Nephron progenitor cell (in vitro differentiated cells): ENCODE measurements at regions not wholly inside any gene's neighbourhood (a gene's known extent, or its start where the extent isn't known, plus 50 kb on each side); places are given as distances from the start of the nearest gene placed in this dataset.
A peak's percentile ranks its signal among the peaks of the same experiment; 100 is the strongest.
"Not testable (repeated sequence)": the region's sequence is repeated elsewhere in the genome, so short reads cannot be mapped to it uniquely, and the experiment has no call there.

Source experiments
- DNase-seq: peaks from one replicate; pipeline ENCODE4 v3.0.0; 2021
- H3K27ac Mint-ChIP-seq: 2 replicates; pipeline ENCODE4 v1.8.0; 2021; ENCODE audit warnings: mild to moderate bottlenecking, moderate library complexity, mixed read lengths
- H3K27me3 Mint-ChIP-seq: 2 replicates; pipeline ENCODE4 v1.8.0; 2021; ENCODE audit warnings: mild to moderate bottlenecking, low read depth, mixed read lengths; ENCODE audit not compliant: poor library complexity
- H3K36me3 Mint-ChIP-seq: 2 replicates; pipeline ENCODE4 v1.8.0; 2021; ENCODE audit warnings: low read depth, mixed read lengths
- H3K4me1 Mint-ChIP-seq: 2 replicates; pipeline ENCODE4 v1.8.0; 2021; ENCODE audit warnings: mixed read lengths
- H3K4me3 Mint-ChIP-seq: 2 replicates; pipeline ENCODE4 v1.8.0; 2021; ENCODE audit warnings: mild to moderate bottlenecking, moderate library complexity, mixed read lengths
- H3K9me3 Mint-ChIP-seq: 2 replicates; pipeline ENCODE4 v1.8.0; 2021; ENCODE audit warnings: mild to moderate bottlenecking, moderate library complexity, mixed read lengths
- CTCF ChIP-seq: fragments of 200-600 bp; sonication (generic); IDR thresholded peaks from 2 replicates; pipeline ENCODE4 v1.5.0; 2021; ENCODE audit warnings: antibody characterized with exemption

- peaks cover 2% of the 10 kb centered on the region for H3K9me3 Mint-ChIP-seq
- TF ChIP-seq CTCF: peak; percentile 88
- no peaks in the 10 kb centered on the region for H3K4me1 Mint-ChIP-seq
- H3K36me3 Mint-ChIP-seq: no peaks in the 10 kb centered on the region
- peaks cover 10% of the 10 kb centered on the region for H3K27me3 Mint-ChIP-seq
- H3K4me3 Mint-ChIP-seq: no peak overlapping the region
- peak; percentile 85 for DNase-seq
- H3K27ac Mint-ChIP-seq: no peak overlapping the region
These were observed 86.0 kb upstream of the SLC30A5 start for GRCh38 chr5:69007726-69008368.

- no peak for TF ChIP-seq CTCF
- DNase-seq: no peak
- no peaks in the 10 kb centered on the region for H3K4me1 Mint-ChIP-seq
- no peak overlapping the region for H3K4me3 Mint-ChIP-seq
- no peaks in the 10 kb centered on the region for H3K9me3 Mint-ChIP-seq
- peaks cover 7% of the 10 kb centered on the region for H3K27me3 Mint-ChIP-seq
- no peak overlapping the region for H3K27ac Mint-ChIP-seq
- no peaks in the 10 kb centered on the region for H3K36me3 Mint-ChIP-seq
These were observed 83.3 kb upstream of the SLC30A5 start for GRCh38 chr5:69010476-69010875.

GRCh38 chr5:69011910-69012309 lies 81.9 kb upstream of the SLC30A5 start:
- no peaks in the 10 kb centered on the region for H3K4me1 Mint-ChIP-seq
- DNase-seq: no peak
- H3K36me3 Mint-ChIP-seq: no peaks in the 10 kb centered on the region
- H3K4me3 Mint-ChIP-seq: no peak overlapping the region
- peaks cover 7% of the 10 kb centered on the region for H3K27me3 Mint-ChIP-seq
- no peak for TF ChIP-seq CTCF
- H3K27ac Mint-ChIP-seq: no peak overlapping the region
- H3K9me3 Mint-ChIP-seq: no peaks in the 10 kb centered on the region

GRCh38 chr5:69013481-69013880 lies 80.3 kb upstream of the SLC30A5 start:
- no peak for TF ChIP-seq CTCF
- Mint-ChIP-seq H3K36me3 (no peaks in the 10 kb centered on the region), H3K9me3 (no peaks in the 10 kb centered on the region), H3K27me3 (peaks cover 11% of the 10 kb centered on the region), H3K4me1 (no peaks in the 10 kb centered on the region), H3K27ac (no peak overlapping the region), H3K4me3 (no peak overlapping the region)
- no peak for DNase-seq

GRCh38 chr5:69014007-69014406 lies 79.8 kb upstream of the SLC30A5 start:
- not testable (repeated sequence) for H3K4me1 Mint-ChIP-seq, H3K36me3 Mint-ChIP-seq, H3K4me3 Mint-ChIP-seq, H3K27ac Mint-ChIP-seq, H3K9me3 Mint-ChIP-seq, DNase-seq
- peaks cover 13% of the 10 kb centered on the region for H3K27me3 Mint-ChIP-seq

- no peaks in the 10 kb centered on the region for H3K4me1 Mint-ChIP-seq
- TF ChIP-seq CTCF: no peak
These were observed 74.0 kb upstream of the SLC30A5 start for GRCh38 chr5:69019668-69020375.

More at GRCh38 chr5:69019668-69020375, 74.0 kb upstream of the SLC30A5 start:
- Mint-ChIP-seq H3K9me3 (no peaks in the 10 kb centered on the region), H3K27ac (no peak overlapping the region), H3K4me3 (no peak overlapping the region), H3K36me3 (no peaks in the 10 kb centered on the region), H3K27me3 (peaks cover 21% of the 10 kb centered on the region)
- DNase-seq: no peak
